CD14-positive monocyte (primary cell): ENCODE measurements at regions not wholly inside any gene's neighbourhood (a gene's known extent, or its start where the extent isn't known, plus 50 kb on each side); places are given as distances from the start of the nearest gene placed in this dataset.

ENCODE experiments used
- DNase-seq, 3 donors: peaks; one replicate each; pipeline ENCODE4 v3.0.0-alpha.2; 2011 to 2022
- H2AFZ ChIP-seq: 2 replicates; pipeline ENCODE4 v1.6.0; 2012; ENCODE audit warnings: mild to moderate bottlenecking, low read depth, low read length, inconsistent platforms; ENCODE audit not compliant: insufficient read depth, poor library complexity, severe bottlenecking
- H3K27ac ChIP-seq, 2 donors: 1 replicate in 1 of 2; 2 replicates in 1 of 2; pipeline ENCODE4 v1.5.1; 2012 to 2013; ENCODE audit warnings: low read length in 2 of 2, control low read depth in 1 of 2, inconsistent platforms in 1 of 2, low read depth in 1 of 2, mild to moderate bottlenecking in 1 of 2
- H3K27me3 ChIP-seq, 2 donors: one replicate each; pipeline versions ENCODE4 v1.6.0 to v1.6.1; 2011 to 2013; ENCODE audit warnings: low read length in 2 of 2; ENCODE audit not compliant: control insufficient read depth in 2 of 2, insufficient read depth in 2 of 2
- H3K36me3 ChIP-seq, 2 donors: replicated peaks in 1 of 2; 1 replicate in 1 of 2; 2 replicates in 1 of 2; pipeline versions ENCODE4 v1.5.1 to v1.6.1; 2012 to 2013; ENCODE audit warnings: low read length in 2 of 2, control low read depth in 1 of 2, inconsistent platforms in 1 of 2, mild to moderate bottlenecking in 1 of 2; ENCODE audit not compliant: insufficient read depth in 2 of 2, control insufficient read depth in 1 of 2
- H3K4me1 ChIP-seq, 2 donors: 1 replicate in 1 of 2; 2 replicates in 1 of 2; pipeline versions ENCODE4 v1.5.1 to v1.6.1; 2012 to 2013; ENCODE audit warnings: low read length in 2 of 2, control low read depth in 1 of 2, inconsistent platforms in 1 of 2, mild to moderate bottlenecking in 1 of 2, moderate library complexity in 1 of 2; ENCODE audit not compliant: insufficient read depth in 2 of 2, control insufficient read depth in 1 of 2
- H3K4me2 ChIP-seq: replicated peaks from 2 replicates; pipeline ENCODE3; 2012; ENCODE audit warnings: low read length, moderate library complexity, mild to moderate bottlenecking; ENCODE audit not compliant: poor library complexity, severe bottlenecking; ENCODE audit errors: extremely low read depth
- H3K4me3 ChIP-seq, 3 experiments: fragments of 200-600 bp in 1 of 3; sonication (generic) in 1 of 3; replicated peaks in 1 of 3; 1 replicate in 2 of 3; 2 replicates in 1 of 3; pipeline ENCODE4 v1.5.1; 2011 to 2013; ENCODE audit warnings: low read length in 3 of 3, mild to moderate bottlenecking in 3 of 3, control low read depth in 2 of 3, low read depth in 2 of 3, inconsistent platforms in 1 of 3, moderate library complexity in 1 of 3
- H3K79me2 ChIP-seq: 2 replicates; pipeline ENCODE4 v1.6.0; 2012; ENCODE audit warnings: mild to moderate bottlenecking, control low read depth, inconsistent platforms, low read length, moderate library complexity; ENCODE audit not compliant: insufficient read depth
- H3K9ac ChIP-seq: 2 replicates; pipeline ENCODE4 v1.6.0; 2017; ENCODE audit warnings: low read length, mild to moderate bottlenecking; ENCODE audit not compliant: insufficient read depth, poor library complexity, severe bottlenecking
- H3K9me3 ChIP-seq, 2 donors: replicated peaks in 1 of 2; 1 replicate in 1 of 2; 2 replicates in 1 of 2; pipeline versions ENCODE4 v1.5.1 to v1.6.1; 2012 to 2013; ENCODE audit warnings: low read length in 2 of 2, control low read depth in 1 of 2; ENCODE audit not compliant: control insufficient read depth in 1 of 2, insufficient read depth in 1 of 2
- H4K20me1 ChIP-seq: 2 replicates; pipeline ENCODE4 v1.6.0; 2012; ENCODE audit warnings: mild to moderate bottlenecking, low read length, control low read depth, moderate library complexity; ENCODE audit not compliant: insufficient read depth
- H3K27ac Mint-ChIP-seq, 7 donors: one replicate each; pipeline ENCODE4 v1.8.0; 2020; ENCODE audit warnings: mild to moderate bottlenecking in 7 of 7, mixed read lengths in 7 of 7, moderate library complexity in 6 of 7, inconsistent platforms in 2 of 7
- H3K27me3 Mint-ChIP-seq, 3 donors: one replicate each; pipeline ENCODE4 v1.8.0; 2021 to 2022; ENCODE audit warnings: low read depth in 3 of 3, mild to moderate bottlenecking in 3 of 3, mixed read lengths in 3 of 3, moderate library complexity in 3 of 3, inconsistent platforms in 1 of 3
- H3K36me3 Mint-ChIP-seq, 2 donors: one replicate each; pipeline ENCODE4 v1.8.0; 2020; ENCODE audit warnings: mixed read lengths in 2 of 2, inconsistent platforms in 1 of 2, mild to moderate bottlenecking in 1 of 2
- H3K4me1 Mint-ChIP-seq: one replicate; pipeline ENCODE4 v1.8.0; 2020; ENCODE audit warnings: mild to moderate bottlenecking, mixed read lengths
- H3K4me3 Mint-ChIP-seq, 2 donors: one replicate each; pipeline ENCODE4 v1.8.0; 2020; ENCODE audit warnings: mild to moderate bottlenecking in 2 of 2, mixed read lengths in 2 of 2, moderate library complexity in 1 of 2
- H3K9me3 Mint-ChIP-seq, 7 donors: one replicate each; pipeline ENCODE4 v1.8.0; 2020 to 2022; ENCODE audit warnings: mixed read lengths in 7 of 7, mild to moderate bottlenecking in 6 of 7, moderate library complexity in 6 of 7, inconsistent platforms in 2 of 7
- WGBS: methylation state at CpG from one replicate; pipeline ENCODE4 v1.1.5; 2013; ENCODE audit warnings: missing lambda C conversion rate; ENCODE audit not compliant: insufficient coverage; 5-methylcytosine and 5-hydroxymethylcytosine counted together
- intact Hi-C, 2 donors: fragments of 100-400 bp; cut with micrococcal nuclease; formaldehyde crosslinking; loops; one replicate each; pipeline versions ENCODE4 v1.15.0 to v1.15.1; 2023
- TF ChIP-seq, protein P1 (sequence below): fragments of 200-600 bp; IDR thresholded peaks from one replicate; pipeline ENCODE4 v1.8.0; 2022; ENCODE audit warnings: antibody characterized with exemption, mild to moderate bottlenecking

DNA sequence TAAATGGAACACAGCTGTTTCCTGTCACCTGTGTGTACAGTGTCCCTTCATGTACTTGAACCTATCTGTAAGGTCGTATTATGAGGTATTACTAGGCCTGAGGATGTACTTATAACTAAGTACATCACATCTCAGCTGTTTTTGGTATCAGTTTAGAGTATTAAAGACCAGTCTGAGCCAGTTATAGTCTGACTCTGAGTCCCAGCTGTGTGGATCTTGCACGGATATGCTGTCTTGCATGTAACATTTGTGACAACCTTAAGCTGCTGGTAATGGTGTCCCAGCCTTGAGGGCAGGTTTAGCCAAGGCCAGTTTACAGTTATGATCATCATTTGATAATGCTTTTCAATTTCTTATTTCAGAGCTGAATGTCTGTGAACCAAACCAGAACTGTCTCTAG is 496.3 kb downstream of the SLC4A3 start:
- Mint-ChIP-seq H3K36me3 (no peaks in the 10 kb centered on the region), H3K27ac (no peak overlapping the region), H3K27me3 (no peaks in the 10 kb centered on the region), H3K9me3 (peaks cover 0 to 3% (median 2%) of the 10 kb centered on the region in 7 donors), H3K4me1 (no peaks in the 10 kb centered on the region), H3K4me3 (no peak overlapping the region)
- no peaks in the 10 kb centered on the region for H3K27me3 ChIP-seq
- TF ChIP-seq, protein P1, sequence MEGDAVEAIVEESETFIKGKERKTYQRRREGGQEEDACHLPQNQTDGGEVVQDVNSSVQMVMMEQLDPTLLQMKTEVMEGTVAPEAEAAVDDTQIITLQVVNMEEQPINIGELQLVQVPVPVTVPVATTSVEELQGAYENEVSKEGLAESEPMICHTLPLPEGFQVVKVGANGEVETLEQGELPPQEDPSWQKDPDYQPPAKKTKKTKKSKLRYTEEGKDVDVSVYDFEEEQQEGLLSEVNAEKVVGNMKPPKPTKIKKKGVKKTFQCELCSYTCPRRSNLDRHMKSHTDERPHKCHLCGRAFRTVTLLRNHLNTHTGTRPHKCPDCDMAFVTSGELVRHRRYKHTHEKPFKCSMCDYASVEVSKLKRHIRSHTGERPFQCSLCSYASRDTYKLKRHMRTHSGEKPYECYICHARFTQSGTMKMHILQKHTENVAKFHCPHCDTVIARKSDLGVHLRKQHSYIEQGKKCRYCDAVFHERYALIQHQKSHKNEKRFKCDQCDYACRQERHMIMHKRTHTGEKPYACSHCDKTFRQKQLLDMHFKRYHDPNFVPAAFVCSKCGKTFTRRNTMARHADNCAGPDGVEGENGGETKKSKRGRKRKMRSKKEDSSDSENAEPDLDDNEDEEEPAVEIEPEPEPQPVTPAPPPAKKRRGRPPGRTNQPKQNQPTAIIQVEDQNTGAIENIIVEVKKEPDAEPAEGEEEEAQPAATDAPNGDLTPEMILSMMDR: no peak
- intact Hi-C loops: no loop called here
- H4K20me1 ChIP-seq: no peaks in the 10 kb centered on the region
- DNase-seq: no peak
- H3K4me3 ChIP-seq: no peak overlapping the region
- H3K4me2 ChIP-seq: no peak overlapping the region
- H3K9me3 ChIP-seq: no peaks in the 10 kb centered on the region
- H3K36me3 ChIP-seq: no peaks in the 10 kb centered on the region
- no peaks in the 10 kb centered on the region for H3K79me2 ChIP-seq
- no peak overlapping the region for H3K27ac ChIP-seq
- no peak overlapping the region for H2AFZ ChIP-seq
- H3K4me1 ChIP-seq: no peaks in the 10 kb centered on the region
- WGBS: 100% methylated on average over 1 of the region's 2 CpGs
- H3K9ac ChIP-seq: no peak overlapping the region

DNA sequence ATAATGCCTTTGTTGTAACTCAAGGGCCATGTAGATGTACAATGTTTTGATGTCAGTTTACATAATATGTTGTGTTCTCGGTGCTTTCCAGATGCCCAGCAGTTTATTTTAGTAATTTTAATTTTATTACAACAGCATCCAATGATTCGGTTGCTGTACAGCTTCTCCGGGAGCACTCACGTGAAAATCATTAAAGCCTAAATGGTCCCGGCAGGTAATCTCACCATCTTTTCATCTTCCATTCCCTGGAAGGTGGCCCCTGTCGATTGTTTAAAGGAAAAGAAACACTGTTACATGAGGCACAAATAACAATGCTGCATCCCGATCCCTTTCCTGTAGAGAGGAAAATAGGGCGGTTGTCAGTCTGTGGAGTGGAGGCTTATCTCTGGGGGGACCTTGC is 498.1 kb downstream of the SLC4A3 start:
- peaks cover 2 to 7% (median 3%) of the 10 kb centered on the region in 7 donors for H3K9me3 Mint-ChIP-seq
- H3K27me3 Mint-ChIP-seq: no peaks in the 10 kb centered on the region
- Histone ChIP-seq H3K79me2 (no peaks in the 10 kb centered on the region), H3K9me3 (peaks cover 0 to 11% of the 10 kb centered on the region in 2 donors), H3K27ac (no peak overlapping the region), H2AFZ (no peak overlapping the region), H3K4me3 (no peak overlapping the region), H3K36me3 (no peaks in the 10 kb centered on the region), H3K9ac (no peak overlapping the region), H3K4me1 (no peaks in the 10 kb centered on the region), H3K27me3 (no peaks in the 10 kb centered on the region), H4K20me1 (no peaks in the 10 kb centered on the region), H3K4me2 (no peak overlapping the region)
- no CpG with 5 or more reads among the region's 8 CpGs for WGBS
- no peak overlapping the region for H3K4me3 Mint-ChIP-seq
- H3K4me1 Mint-ChIP-seq: no peaks in the 10 kb centered on the region
- no peak overlapping the region for H3K27ac Mint-ChIP-seq
- TF ChIP-seq, protein P1: no peak
- no peak for DNase-seq
- intact Hi-C loops: no loop called here
- H3K36me3 Mint-ChIP-seq: no peaks in the 10 kb centered on the region
